Adipocyte (in vitro differentiated cells): ENCODE measurements at regions not wholly inside any gene's neighbourhood (a gene's known extent, or its start where the extent isn't known, plus 50 kb on each side); places are given as distances from the start of the nearest gene placed in this dataset.
"Not testable (repeated sequence)": the region's sequence is repeated elsewhere in the genome, so short reads cannot be mapped to it uniquely, and the experiment has no call there.

ENCODE experiments used
- DNase-seq: peaks from one replicate; pipeline ENCODE4 v3.0.0-alpha.2; 2015; ENCODE audit warnings: low read depth
- H3K27me3 ChIP-seq: replicated peaks from 2 replicates; pipeline ENCODE4 v1.7.0; 2013; ENCODE audit warnings: mild to moderate bottlenecking, low read length, moderate library complexity; ENCODE audit not compliant: control insufficient read depth, insufficient read depth
- H3K36me3 ChIP-seq: 2 replicates; pipeline ENCODE4 v1.7.0; 2013; ENCODE audit warnings: low read length, mild to moderate bottlenecking, moderate library complexity; ENCODE audit not compliant: control insufficient read depth, insufficient read depth, severe bottlenecking
- H3K4me1 ChIP-seq: 2 replicates; pipeline ENCODE4 v1.7.0; 2013; ENCODE audit warnings: mild to moderate bottlenecking, low read length, moderate library complexity; ENCODE audit not compliant: control insufficient read depth, insufficient read depth
- H3K4me3 ChIP-seq: 2 replicates; pipeline ENCODE4 v1.7.0; 2013; ENCODE audit warnings: mild to moderate bottlenecking, low read length, moderate library complexity
- H3K9ac ChIP-seq: 2 replicates; pipeline ENCODE4 v1.7.0; 2013; ENCODE audit warnings: mild to moderate bottlenecking, low read length, moderate library complexity
- H3K9me3 ChIP-seq: 2 replicates; pipeline ENCODE4 v1.7.0; 2013; ENCODE audit warnings: mild to moderate bottlenecking, low read length, moderate library complexity; ENCODE audit not compliant: control insufficient read depth

DNA sequence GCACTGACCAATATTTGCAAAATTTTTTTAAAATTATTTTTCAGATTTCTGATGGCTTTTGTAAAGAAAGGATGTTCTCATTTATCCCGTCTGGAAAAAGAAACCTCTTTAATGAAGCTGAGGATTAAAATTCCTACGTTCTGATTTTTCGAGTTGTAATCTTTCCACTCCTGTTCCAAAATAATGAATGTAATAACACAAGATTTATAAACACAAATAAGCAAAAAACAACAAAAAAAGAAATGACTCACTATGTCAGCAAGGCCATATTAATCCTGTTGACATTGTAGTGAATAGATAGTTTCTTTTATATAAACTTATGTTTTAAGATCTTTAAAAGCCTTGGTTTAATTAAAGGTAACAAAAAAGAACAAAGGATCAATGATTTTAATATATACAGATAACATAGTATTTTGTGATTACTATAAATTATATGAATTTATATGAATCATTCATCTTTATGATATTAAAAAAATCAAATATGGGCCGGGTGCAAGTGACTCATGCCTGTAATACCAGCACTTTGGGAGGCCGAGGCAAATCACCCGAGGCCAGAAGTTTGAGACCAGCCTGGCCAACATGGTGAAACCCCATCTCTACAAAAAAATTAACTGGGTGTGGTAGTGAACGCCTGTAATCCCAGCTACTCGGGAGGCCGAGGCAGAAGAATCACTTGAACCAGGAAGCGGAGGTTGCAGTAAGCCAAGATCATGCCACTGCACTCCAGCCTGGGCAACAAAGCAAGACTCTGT lies 336.6 kb upstream of the DAB2 start:
- Histone ChIP-seq H3K36me3 (no peaks in the 10 kb centered on the region), H3K9ac (peak overlapping the region; percentile 67), H3K9me3 (no peaks in the 10 kb centered on the region), H3K4me1 (peaks cover 46% of the 10 kb centered on the region), H3K4me3 (peak overlapping the region; percentile 12), H3K27me3 (no peaks in the 10 kb centered on the region)
- no peak for DNase-seq

DNA sequence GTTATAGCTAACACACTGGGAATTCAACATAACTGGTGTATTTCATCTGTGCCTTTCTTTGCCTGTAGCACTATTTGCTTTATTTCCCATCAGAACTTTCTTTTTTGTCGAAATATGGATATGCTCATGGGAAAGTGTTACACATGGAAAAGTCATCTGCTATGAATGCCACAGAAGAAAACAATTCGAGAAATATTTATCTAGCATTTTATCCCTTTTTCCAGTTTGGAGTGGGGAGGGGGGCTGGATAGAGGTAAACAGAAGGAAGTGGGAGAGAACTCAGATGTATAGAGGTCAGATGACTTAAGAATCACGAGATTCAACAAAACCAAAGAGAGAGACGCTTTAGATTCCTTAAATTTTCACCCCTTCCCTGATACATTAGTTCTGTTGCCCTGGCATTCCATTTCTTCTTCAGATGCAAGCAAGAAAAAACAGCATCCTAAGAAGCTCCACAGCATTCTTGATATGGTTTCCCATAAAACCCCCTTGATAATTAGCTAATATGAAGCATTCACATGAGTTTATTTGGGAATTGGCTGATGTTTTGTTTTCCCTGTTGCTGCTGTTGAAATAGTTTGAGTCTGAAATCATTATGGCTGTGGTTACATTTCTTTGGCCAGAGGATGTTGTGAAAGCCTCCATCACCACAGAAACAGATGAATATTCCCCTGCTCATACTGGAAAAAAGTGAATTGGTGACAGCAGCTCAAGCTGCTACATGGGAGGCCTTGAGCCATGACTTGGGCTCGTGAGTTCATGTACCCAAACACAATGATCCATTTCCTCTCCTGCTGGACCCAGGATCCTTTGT lies 335.8 kb upstream of the DAB2 start:
- Histone ChIP-seq H3K27me3 (no peaks in the 10 kb centered on the region), H3K9ac (peak overlapping the region; percentile 70), H3K9me3 (no peaks in the 10 kb centered on the region), H3K4me3 (peak overlapping the region; percentile 51), H3K36me3 (no peaks in the 10 kb centered on the region), H3K4me1 (peaks cover 48% of the 10 kb centered on the region)
- peak; percentile 92 for DNase-seq

GRCh38 chr5:39759701-39760100 lies 334.9 kb upstream of the DAB2 start:
- no peaks in the 10 kb centered on the region for H3K36me3 ChIP-seq
- DNase-seq = peak; percentile 56
- peaks cover 45% of the 10 kb centered on the region for H3K4me1 ChIP-seq
- no peaks in the 10 kb centered on the region for H3K27me3 ChIP-seq
- peak overlapping the region; percentile 51 for H3K4me3 ChIP-seq
- H3K9ac ChIP-seq = peak overlapping the region; percentile 70
- no peaks in the 10 kb centered on the region for H3K9me3 ChIP-seq

DNA sequence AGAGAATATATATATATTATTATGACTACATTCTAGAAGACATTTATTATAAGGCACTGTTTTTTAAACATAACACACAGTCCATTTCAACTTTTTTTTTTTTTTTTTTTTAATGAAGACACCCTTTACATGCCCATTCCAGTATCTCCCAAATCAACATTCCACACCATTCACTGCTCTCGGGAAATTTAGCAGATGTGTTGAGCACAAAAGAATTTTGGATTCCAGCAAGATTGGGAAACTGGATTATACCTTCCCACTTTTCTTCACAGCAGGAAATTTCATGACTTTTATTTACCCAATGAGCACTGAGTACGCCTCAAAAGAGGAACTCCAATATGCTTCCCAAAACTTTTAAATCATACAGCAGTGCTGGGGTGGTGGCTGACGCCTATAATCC lies 333.6 kb upstream of the DAB2 start:
- H3K36me3 ChIP-seq = no peaks in the 10 kb centered on the region
- H3K27me3 ChIP-seq = no peaks in the 10 kb centered on the region
- H3K4me1 ChIP-seq = peaks cover 45% of the 10 kb centered on the region
- no peak for DNase-seq
- H3K9ac ChIP-seq = no peak overlapping the region
- no peaks in the 10 kb centered on the region for H3K9me3 ChIP-seq
- no peak overlapping the region for H3K4me3 ChIP-seq

- DNase-seq = peak; percentile 21
- H3K4me3 ChIP-seq = no peak overlapping the region
- no peaks in the 10 kb centered on the region for H3K27me3 ChIP-seq
- H3K9me3 ChIP-seq = no peaks in the 10 kb centered on the region
- H3K36me3 ChIP-seq = no peaks in the 10 kb centered on the region
- peaks cover 45% of the 10 kb centered on the region for H3K4me1 ChIP-seq
- H3K9ac ChIP-seq = no peak overlapping the region
Observed at GRCh38 chr5:39757131-39757530, 332.4 kb upstream of the DAB2 start.

GRCh38 chr5:39755986-39756385 lies 331.2 kb upstream of the DAB2 start:
- H3K36me3 ChIP-seq = no peaks in the 10 kb centered on the region
- no peak overlapping the region for H3K9ac ChIP-seq

GRCh38 chr5:39755452-39755851 lies 330.7 kb upstream of the DAB2 start:
- no peak overlapping the region for H3K4me3 ChIP-seq
- peak; percentile 39 for DNase-seq
- H3K36me3 ChIP-seq = no peaks in the 10 kb centered on the region

More at GRCh38 chr5:39755986-39756385, 331.2 kb upstream of the DAB2 start:
- peak; percentile 93 for DNase-seq
- H3K4me3 ChIP-seq = peak overlapping the region; percentile 29
- H3K4me1 ChIP-seq = peaks cover 39% of the 10 kb centered on the region
- peaks cover 11% of the 10 kb centered on the region for H3K9me3 ChIP-seq
- H3K27me3 ChIP-seq = no peaks in the 10 kb centered on the region

GRCh38 chr5:39753747-39754146 lies 329.0 kb upstream of the DAB2 start:
- not testable (repeated sequence) for H3K36me3 ChIP-seq, DNase-seq, H3K4me3 ChIP-seq, H3K9ac ChIP-seq, H3K27me3 ChIP-seq
- Histone ChIP-seq H3K4me1 (peaks cover 20% of the 10 kb centered on the region), H3K9me3 (peaks cover 16% of the 10 kb centered on the region)

More at GRCh38 chr5:39755452-39755851, 330.7 kb upstream of the DAB2 start:
- Histone ChIP-seq H3K27me3 (no peaks in the 10 kb centered on the region), H3K4me1 (peaks cover 35% of the 10 kb centered on the region), H3K9ac (no peak overlapping the region), H3K9me3 (peaks cover 16% of the 10 kb centered on the region)

DNA sequence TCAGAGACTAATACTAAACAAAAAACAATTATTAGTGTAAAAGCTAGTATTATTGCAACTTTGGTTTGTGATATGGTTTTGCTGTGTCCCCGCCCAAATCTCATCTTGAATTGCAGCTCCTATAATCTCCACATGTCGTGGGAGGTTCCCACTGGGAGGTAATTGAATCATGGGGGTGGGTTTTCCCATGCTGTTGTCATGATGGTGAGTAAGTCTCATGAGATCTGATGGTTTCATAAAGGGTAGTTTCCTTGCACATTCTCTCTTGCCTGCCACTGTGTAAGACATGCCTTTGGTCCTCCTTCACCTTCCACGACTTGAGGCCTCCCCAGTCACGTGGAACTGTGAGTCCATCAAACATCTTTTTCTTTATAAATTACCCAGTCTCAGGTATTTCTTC lies 325.9 kb upstream of the DAB2 start:
- Histone ChIP-seq H3K4me3 (no peak overlapping the region), H3K9ac (no peak overlapping the region), H3K4me1 (peaks cover 6% of the 10 kb centered on the region), H3K9me3 (peaks cover 16% of the 10 kb centered on the region), H3K27me3 (no peaks in the 10 kb centered on the region), H3K36me3 (no peaks in the 10 kb centered on the region)
- no peak for DNase-seq

DNA sequence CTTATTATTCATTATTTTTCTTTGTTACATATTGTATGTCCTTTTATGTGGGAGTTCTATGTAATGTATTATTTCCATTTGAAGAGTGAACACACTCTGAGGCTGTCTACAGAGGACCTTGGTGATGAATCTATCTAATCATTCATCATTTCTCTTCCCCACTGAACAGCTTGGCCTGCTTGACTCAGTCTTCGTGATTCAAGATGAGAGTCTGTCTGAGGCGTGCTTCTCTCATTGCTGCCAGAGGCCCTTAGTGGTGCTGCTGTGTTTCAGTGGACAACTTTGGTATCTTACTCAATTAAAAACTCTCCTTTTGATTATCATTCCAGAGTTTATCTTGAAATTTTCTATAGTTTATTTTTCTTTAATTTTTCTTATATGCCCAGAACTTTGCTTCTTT lies 318.1 kb upstream of the DAB2 start:
- Histone ChIP-seq H3K4me3 (no peak overlapping the region), H3K9me3 (no peaks in the 10 kb centered on the region)
- no peak for DNase-seq

DNA sequence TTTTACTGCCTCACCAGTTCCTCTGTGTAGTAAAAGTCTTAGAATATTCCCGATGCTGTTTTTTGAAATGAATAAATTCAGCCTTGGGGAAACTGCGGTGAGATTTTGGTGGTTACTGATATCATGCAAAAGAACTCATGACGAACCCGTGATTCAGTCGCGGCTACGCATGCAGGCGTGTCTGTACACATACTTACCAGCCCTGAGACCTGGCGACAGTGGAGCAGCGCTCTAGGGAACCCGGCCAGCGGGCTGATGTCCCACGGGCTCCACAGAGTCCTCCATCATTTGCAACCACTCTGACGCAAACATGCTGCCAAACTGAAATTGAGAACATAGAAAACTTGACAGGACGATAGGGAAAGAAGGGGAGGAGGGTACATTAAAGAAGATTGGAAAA lies 315.6 kb upstream of the DAB2 start:
- Histone ChIP-seq H3K4me3 (no peak overlapping the region), H3K9me3 (no peaks in the 10 kb centered on the region), H3K9ac (no peak overlapping the region), H3K4me1 (no peaks in the 10 kb centered on the region), H3K36me3 (no peaks in the 10 kb centered on the region), H3K27me3 (no peaks in the 10 kb centered on the region)
- no peak for DNase-seq

More for the DNA sequence above, 318.1 kb upstream of the DAB2 start:
- Histone ChIP-seq H3K4me1 (no peaks in the 10 kb centered on the region), H3K36me3 (no peaks in the 10 kb centered on the region), H3K9ac (no peak overlapping the region), H3K27me3 (no peaks in the 10 kb centered on the region)
